SK-N-MC (cell line): ENCODE measurements at regions not wholly inside any gene's neighbourhood (a gene's known extent, or its start where the extent isn't known, plus 50 kb on each side); places are given as distances from the start of the nearest gene placed in this dataset.

Experiments
- DNase-seq: peaks from one replicate; pipeline ENCODE4 v3.0.0-alpha.2; 2011; ENCODE audit warnings: low read depth, low spot score
- H3K27ac ChIP-seq: fragments of 200-600 bp; sonication (generic); 2 replicates; pipeline ENCODE4 v1.5.1; 2016; ENCODE audit warnings: mixed run types
- H3K36me3 ChIP-seq: fragments of 200-600 bp; sonication (generic); 2 replicates; pipeline ENCODE4 v1.6.1; 2017; ENCODE audit warnings: antibody characterized with exemption, low read length, mixed read lengths; ENCODE audit not compliant: insufficient read depth
- H3K4me3 ChIP-seq: fragments of 200-600 bp; sonication (generic); 2 replicates; pipeline ENCODE4 v1.5.1; 2016
- H3K9ac ChIP-seq: fragments of 200-600 bp; sonication (generic); 2 replicates; pipeline ENCODE4 v1.8.0; 2017; ENCODE audit warnings: mixed run types, mixed read lengths; ENCODE audit not compliant: insufficient read length
- H3K9me3 ChIP-seq: fragments of 200-600 bp; sonication (generic); 2 replicates; pipeline ENCODE4 v1.6.1; 2017; ENCODE audit warnings: low read depth, mild to moderate bottlenecking, antibody characterized with exemption, low read length, moderate library complexity, mixed read lengths
- EZH2 ChIP-seq: fragments of 200-600 bp; sonication (generic); IDR thresholded peaks from one replicate; pipeline ENCODE4 v1.6.1; 2017; ENCODE audit warnings: antibody characterized with exemption
- FOXP2 ChIP-seq: optimal IDR thresholded peaks from 2 replicates; pipeline ENCODE3; 2011; ENCODE audit warnings: mild to moderate bottlenecking, moderate library complexity; ENCODE audit not compliant: insufficient read depth; ENCODE audit errors: extremely low read length, control extremely low read depth
- POLR2AphosphoS5 ChIP-seq: IDR thresholded peaks from 2 replicates; pipeline ENCODE4 v1.6.1; 2012; ENCODE audit warnings: mild to moderate bottlenecking, low read depth, low read length, borderline replicate concordance

DNA sequence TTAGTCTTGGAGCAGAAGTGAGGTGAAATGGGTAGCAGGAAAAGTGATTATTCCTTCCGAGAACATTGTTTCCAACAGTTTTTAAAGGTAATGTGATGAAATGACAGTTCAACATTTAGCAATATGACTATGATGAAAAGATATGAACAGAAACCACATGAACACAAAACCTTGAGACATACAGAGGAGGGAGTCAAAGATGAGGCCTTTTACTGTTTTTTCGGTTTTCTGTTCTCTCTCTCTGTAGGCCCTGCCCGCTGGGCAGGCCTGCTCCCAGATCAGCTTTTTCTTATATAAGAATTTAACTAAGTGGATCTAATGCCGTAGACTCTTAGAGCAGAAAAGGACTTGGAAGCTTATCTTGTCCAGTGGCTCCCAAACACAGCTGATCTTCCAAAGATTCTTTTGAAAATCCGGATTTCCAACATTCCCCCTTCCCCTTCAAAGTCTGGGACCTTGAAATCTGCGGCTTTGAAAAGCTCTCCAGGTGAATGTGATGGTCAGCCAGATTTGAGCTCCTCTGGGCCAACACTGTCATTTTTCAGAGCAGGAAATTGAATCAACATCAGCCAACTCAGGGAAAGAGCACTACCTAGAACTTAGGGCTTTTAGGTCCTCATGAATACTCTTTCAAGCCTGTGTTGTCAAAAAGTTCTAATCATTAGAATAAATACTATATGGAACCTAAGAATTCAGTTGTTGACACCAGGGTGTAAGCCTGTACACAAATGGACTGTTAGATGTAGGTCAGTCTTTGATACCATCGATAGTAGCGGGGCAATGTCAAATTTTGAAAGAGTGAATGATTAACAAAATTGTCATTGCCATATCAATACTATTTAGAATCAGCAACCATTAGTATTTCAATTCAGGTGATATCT lies 372.7 kb downstream of the SHQ1 start:
- Histone ChIP-seq H3K9ac (no peak overlapping the region), H3K36me3 (no peaks in the 10 kb centered on the region), H3K4me3 (no peak overlapping the region), H3K27ac (no peak overlapping the region), H3K9me3 (no peaks in the 10 kb centered on the region)
- TF ChIP-seq EZH2 (no peak), POLR2AphosphoS5 (no peak), FOXP2 (no peak)
- DNase-seq, result no peak

GRCh38 chr3:72474775-72475174 lies 373.5 kb downstream of the SHQ1 start:
- no peak for DNase-seq
- H3K36me3 ChIP-seq, result no peaks in the 10 kb centered on the region
- H3K9me3 ChIP-seq, result no peaks in the 10 kb centered on the region
- H3K9ac ChIP-seq, result no peak overlapping the region
- no peak for TF ChIP-seq POLR2AphosphoS5
- no peak for TF ChIP-seq EZH2
- H3K27ac ChIP-seq, result no peak overlapping the region
- no peak overlapping the region for H3K4me3 ChIP-seq

GRCh38 chr3:72473156-72473555 lies 375.1 kb downstream of the SHQ1 start:
- H3K4me3 ChIP-seq, result no peak overlapping the region
- no peak overlapping the region for H3K27ac ChIP-seq
- H3K9me3 ChIP-seq, result no peaks in the 10 kb centered on the region
- H3K9ac ChIP-seq, result no peak overlapping the region
- no peak for DNase-seq
- no peaks in the 10 kb centered on the region for H3K36me3 ChIP-seq
- TF ChIP-seq EZH2 (no peak), POLR2AphosphoS5 (no peak), FOXP2 (no peak)

GRCh38 chr3:72470904-72471417 lies 377.3 kb downstream of the SHQ1 start:
- Histone ChIP-seq H3K27ac (no peak overlapping the region), H3K9ac (no peak overlapping the region), H3K36me3 (no peaks in the 10 kb centered on the region), H3K9me3 (no peaks in the 10 kb centered on the region), H3K4me3 (no peak overlapping the region)
- TF ChIP-seq POLR2AphosphoS5 (no peak), EZH2 (no peak), FOXP2 (no peak)
- no peak for DNase-seq

DNA sequence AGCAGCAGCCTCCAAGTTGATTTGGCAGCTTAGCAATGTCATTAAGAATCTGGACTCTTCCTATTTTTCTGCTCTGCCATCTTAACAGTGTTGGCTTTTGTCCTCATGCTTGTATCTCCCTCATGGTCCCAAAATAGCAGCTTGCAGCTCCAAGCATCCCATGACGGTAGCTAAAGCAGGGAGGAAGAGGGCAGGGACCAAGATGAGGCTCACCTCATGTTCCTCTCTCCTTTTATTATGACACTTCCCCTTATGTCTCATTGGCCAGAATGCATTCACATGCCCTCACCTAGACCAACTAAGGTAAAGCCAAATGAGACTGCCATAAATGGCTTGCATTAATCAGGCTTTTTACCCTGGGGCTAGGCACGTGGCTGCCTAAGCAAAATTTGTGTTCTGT lies 382.4 kb downstream of the SHQ1 start:
- no peak overlapping the region for H3K27ac ChIP-seq
- no peaks in the 10 kb centered on the region for H3K36me3 ChIP-seq
- H3K9ac ChIP-seq, result no peak overlapping the region
- no peak overlapping the region for H3K4me3 ChIP-seq
- TF ChIP-seq POLR2AphosphoS5, result no peak
- no peak for TF ChIP-seq FOXP2
- TF ChIP-seq EZH2, result no peak
- H3K9me3 ChIP-seq, result no peaks in the 10 kb centered on the region
- DNase-seq, result no peak

DNA sequence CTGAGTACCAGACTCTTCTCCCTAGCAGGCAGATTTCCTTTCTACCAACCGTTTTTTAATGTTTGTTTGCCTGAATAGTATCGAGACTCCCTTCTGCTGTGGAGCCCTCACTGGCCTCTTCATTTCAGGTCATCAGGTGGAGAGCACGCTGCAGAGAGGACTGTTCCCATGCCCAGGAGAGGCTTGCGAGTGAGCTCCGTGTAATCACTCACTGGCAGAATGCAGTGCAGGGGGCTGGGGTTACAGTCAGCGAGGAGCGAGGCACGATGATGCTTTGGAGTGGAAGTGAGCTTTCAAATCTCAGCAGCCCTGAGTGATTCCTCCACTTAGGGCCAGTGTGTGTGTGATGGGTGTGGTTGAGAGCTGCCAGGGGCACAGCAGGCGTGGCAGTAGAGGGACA lies 385.2 kb downstream of the SHQ1 start:
- no peak for DNase-seq
- Histone ChIP-seq H3K9me3 (no peaks in the 10 kb centered on the region), H3K4me3 (no peak overlapping the region), H3K27ac (no peak overlapping the region), H3K9ac (no peak overlapping the region), H3K36me3 (no peaks in the 10 kb centered on the region)
- TF ChIP-seq EZH2, result no peak
- TF ChIP-seq FOXP2, result no peak
- no peak for TF ChIP-seq POLR2AphosphoS5

DNA sequence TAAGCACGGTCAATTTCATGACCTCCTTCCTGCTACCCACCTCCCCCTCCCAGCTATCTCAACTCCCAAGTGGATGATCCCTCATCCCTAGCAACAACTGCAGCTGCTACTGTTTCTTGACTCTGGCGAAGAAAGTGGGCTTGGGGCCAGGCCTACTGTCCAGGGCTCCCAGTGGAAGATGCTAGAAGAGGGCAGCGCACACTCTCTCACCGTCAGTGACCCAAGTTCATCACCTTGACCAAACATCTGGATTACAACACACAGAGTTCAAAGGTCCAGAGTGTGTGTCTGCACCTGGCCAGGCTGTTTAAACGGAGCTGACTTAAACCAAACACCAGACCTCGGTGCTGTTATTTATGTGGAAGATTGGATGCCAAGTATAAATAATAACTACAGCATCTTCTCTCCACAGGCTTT lies 385.6 kb downstream of the SHQ1 start:
- no peak for TF ChIP-seq POLR2AphosphoS5
- no peak for DNase-seq
- Histone ChIP-seq H3K9me3 (no peaks in the 10 kb centered on the region), H3K36me3 (no peaks in the 10 kb centered on the region), H3K27ac (no peak overlapping the region), H3K9ac (no peak overlapping the region), H3K4me3 (no peak overlapping the region)

- H3K9ac ChIP-seq, result no peak overlapping the region
- H3K4me3 ChIP-seq, result no peak overlapping the region
- no peaks in the 10 kb centered on the region for H3K9me3 ChIP-seq
- no peak for DNase-seq
- H3K27ac ChIP-seq, result no peak overlapping the region
- TF ChIP-seq POLR2AphosphoS5 (no peak), FOXP2 (no peak), EZH2 (no peak)
- H3K36me3 ChIP-seq, result no peaks in the 10 kb centered on the region
Observed at GRCh38 chr3:72461787-72462186, 386.5 kb downstream of the SHQ1 start.
